ENCODE measurements at regions not wholly inside any gene's neighbourhood (a gene's known extent, or its start where the extent isn't known, plus 50 kb on each side); places are given as distances from the start of the nearest gene placed in this dataset.

DNA sequence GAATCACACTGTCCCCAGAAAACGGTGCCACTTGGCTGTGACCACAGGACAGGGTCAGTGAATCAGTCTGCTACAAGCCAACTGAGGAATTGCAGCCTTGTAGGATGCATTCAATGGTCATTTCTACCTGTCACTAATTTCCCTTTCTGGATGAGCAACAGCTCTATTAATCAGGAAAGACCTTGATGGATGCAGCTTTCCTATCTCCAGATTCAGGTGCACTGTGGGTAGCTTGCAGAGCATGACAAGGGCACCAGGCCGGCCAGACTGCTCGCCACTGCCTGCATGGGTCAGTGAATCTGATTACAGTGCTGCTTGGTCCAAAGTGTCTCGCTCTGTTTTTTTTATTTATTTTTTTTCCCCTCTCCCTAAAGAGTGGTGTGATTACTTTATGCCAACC is 506.8 kb upstream of the AUTS2 start:
- no peak for TF ChIP-seq POLR2AphosphoS5 (IDR thresholded peaks at IDR 0.05)
- no peak for TF ChIP-seq CTCF (IDR thresholded peaks at IDR 0.05)
- no peak for TF ChIP-seq EP300 (IDR thresholded peaks at IDR 0.05)
- no peak for TF ChIP-seq POLR2A (IDR thresholded peaks at IDR 0.05)
- WGBS, 2 donors (ENCODE audit: low coverage in 1 of 2) = 79 to 92% methylated on average over 2 to 3 of the region's 4 CpGs

DNA sequence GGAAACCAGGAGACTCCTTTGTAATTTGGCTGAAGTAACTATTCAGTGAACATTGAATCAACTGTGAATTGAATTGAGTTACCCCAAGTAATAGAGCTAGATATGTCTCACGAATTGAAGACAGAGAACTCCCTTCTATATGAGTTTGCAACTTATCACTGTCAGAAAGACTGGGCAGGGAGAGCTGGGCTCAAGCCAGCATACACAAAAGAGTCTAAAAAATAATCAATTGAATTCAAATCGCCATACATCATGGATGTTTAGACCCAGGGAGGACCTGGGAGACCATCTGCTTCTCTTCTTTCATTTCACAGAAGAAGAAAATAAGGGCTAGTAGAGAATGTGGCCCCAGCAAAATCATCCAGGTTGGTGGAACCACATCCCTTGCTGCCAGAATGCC is 503.1 kb upstream of the AUTS2 start:
- TF ChIP-seq EP300 (IDR thresholded peaks at IDR 0.05) (no peak), POLR2AphosphoS5 (IDR thresholded peaks at IDR 0.05) (no peak), CTCF (IDR thresholded peaks at IDR 0.05) (no peak), POLR2A (IDR thresholded peaks at IDR 0.05) (no peak)
- peaks cover 0 to 15% (median 0%) of the 10 kb centered on the region in 3 donors for H3K9me3 ChIP-seq

More for the DNA sequence above, 506.8 kb upstream of the AUTS2 start:
- no peak overlapping the region for H3K4me3 ChIP-seq
- H3K36me3 ChIP-seq = no peaks in the 10 kb centered on the region
- H3K4me1 ChIP-seq = no peaks in the 10 kb centered on the region
- peaks cover 0 to 15% (median 0%) of the 10 kb centered on the region in 3 donors for H3K9me3 ChIP-seq
- no peak overlapping the region for H3K27ac ChIP-seq
- H3K27me3 ChIP-seq = no peaks in the 10 kb centered on the region
- ATAC-seq = no peak

DNA sequence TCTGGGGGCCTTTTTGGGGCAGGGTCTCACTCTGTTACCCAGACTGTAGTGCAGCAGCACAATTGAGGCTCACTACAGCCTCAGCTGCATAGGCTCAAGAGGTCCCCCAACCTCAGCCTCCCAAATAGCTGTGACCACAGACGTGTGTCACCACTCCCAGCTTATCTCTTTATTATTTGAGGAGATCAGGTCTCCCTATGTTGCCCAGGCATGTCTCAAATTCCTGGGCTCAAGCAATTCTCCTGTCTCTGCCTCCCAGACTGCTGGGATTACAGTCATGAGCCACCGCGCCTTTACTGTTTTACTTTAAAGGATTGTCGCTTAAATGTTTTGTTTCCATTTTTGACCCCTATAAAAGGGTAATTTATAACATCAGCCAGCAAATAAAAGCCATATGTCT is 502.6 kb upstream of the AUTS2 start:
- no peak overlapping the region for H3K4me3 ChIP-seq
- H3K9me3 ChIP-seq = peaks cover 0 to 15% (median 0%) of the 10 kb centered on the region in 3 donors
- ATAC-seq = no peak
- 77 to 83% methylated on average over 4 of the region's 4 CpGs for WGBS, 2 donors (ENCODE audit: low coverage in 1 of 2)
- no peak for TF ChIP-seq EP300 (IDR thresholded peaks at IDR 0.05)
- no peak for TF ChIP-seq POLR2AphosphoS5 (IDR thresholded peaks at IDR 0.05)
- TF ChIP-seq CTCF (IDR thresholded peaks at IDR 0.05) = no peak
- TF ChIP-seq POLR2A (IDR thresholded peaks at IDR 0.05) = no peak
- H3K27ac ChIP-seq = no peak overlapping the region
- no peaks in the 10 kb centered on the region for H3K27me3 ChIP-seq
- no peaks in the 10 kb centered on the region for H3K36me3 ChIP-seq
- no peaks in the 10 kb centered on the region for H3K4me1 ChIP-seq

More for the DNA sequence above, 503.1 kb upstream of the AUTS2 start:
- 5 to 8% methylated on average over 2 of the region's 2 CpGs for WGBS, 2 donors (ENCODE audit: low coverage in 1 of 2)
- Histone ChIP-seq H3K36me3 (no peaks in the 10 kb centered on the region), H3K4me1 (no peaks in the 10 kb centered on the region), H3K27me3 (no peaks in the 10 kb centered on the region), H3K4me3 (no peak overlapping the region), H3K27ac (no peak overlapping the region)
- no peak for ATAC-seq

- no peaks in the 10 kb centered on the region for H3K36me3 ChIP-seq
- H3K27me3 ChIP-seq = no peaks in the 10 kb centered on the region
- H3K4me1 ChIP-seq = peaks cover 0 to 2% (median 0%) of the 10 kb centered on the region in 3 donors
- ATAC-seq = no peak
- H3K9me3 ChIP-seq = no peaks in the 10 kb centered on the region
- TF ChIP-seq POLR2A (IDR thresholded peaks at IDR 0.05) (no peak), EP300 (IDR thresholded peaks at IDR 0.05) (no peak), CTCF (IDR thresholded peaks at IDR 0.05) (no peak), POLR2AphosphoS5 (IDR thresholded peaks at IDR 0.05) (no peak)
- 33 to 51% methylated on average over 3 of the region's 3 CpGs for WGBS, 2 donors (ENCODE audit: low coverage in 1 of 2)
- H3K27ac ChIP-seq = no peak overlapping the region
- H3K4me3 ChIP-seq = no peak overlapping the region
Measured at GRCh38 chr7:69104023-69104422, 494.3 kb upstream of the AUTS2 start.

GRCh38 chr7:69105092-69105491 is 493.2 kb upstream of the AUTS2 start:
- 83% methylated on average over 3 of the region's 3 CpGs; no CpG with 5 or more reads in 1 of the 2 donors for WGBS, 2 donors (ENCODE audit: low coverage in 1 of 2)
- H3K4me3 ChIP-seq = no peak overlapping the region
- no peak for ATAC-seq
- TF ChIP-seq POLR2AphosphoS5 (IDR thresholded peaks at IDR 0.05) = no peak
- TF ChIP-seq POLR2A (IDR thresholded peaks at IDR 0.05) = no peak
- TF ChIP-seq CTCF (IDR thresholded peaks at IDR 0.05) = no peak
- TF ChIP-seq EP300 (IDR thresholded peaks at IDR 0.05) = no peak
- no peaks in the 10 kb centered on the region for H3K27me3 ChIP-seq
- peaks cover 0 to 5% (median 0%) of the 10 kb centered on the region in 3 donors for H3K4me1 ChIP-seq
- no peaks in the 10 kb centered on the region for H3K36me3 ChIP-seq
- H3K27ac ChIP-seq = no peak overlapping the region
- no peaks in the 10 kb centered on the region for H3K9me3 ChIP-seq

Data from gastroesophageal sphincter (tissue), 4 donors.